ENCODE measurements at regions not wholly inside any gene's neighbourhood (a gene's known extent, or its start where the extent isn't known, plus 50 kb on each side); places are given as distances from the start of the nearest gene placed in this dataset.

- TF ChIP-seq, protein P1, sequence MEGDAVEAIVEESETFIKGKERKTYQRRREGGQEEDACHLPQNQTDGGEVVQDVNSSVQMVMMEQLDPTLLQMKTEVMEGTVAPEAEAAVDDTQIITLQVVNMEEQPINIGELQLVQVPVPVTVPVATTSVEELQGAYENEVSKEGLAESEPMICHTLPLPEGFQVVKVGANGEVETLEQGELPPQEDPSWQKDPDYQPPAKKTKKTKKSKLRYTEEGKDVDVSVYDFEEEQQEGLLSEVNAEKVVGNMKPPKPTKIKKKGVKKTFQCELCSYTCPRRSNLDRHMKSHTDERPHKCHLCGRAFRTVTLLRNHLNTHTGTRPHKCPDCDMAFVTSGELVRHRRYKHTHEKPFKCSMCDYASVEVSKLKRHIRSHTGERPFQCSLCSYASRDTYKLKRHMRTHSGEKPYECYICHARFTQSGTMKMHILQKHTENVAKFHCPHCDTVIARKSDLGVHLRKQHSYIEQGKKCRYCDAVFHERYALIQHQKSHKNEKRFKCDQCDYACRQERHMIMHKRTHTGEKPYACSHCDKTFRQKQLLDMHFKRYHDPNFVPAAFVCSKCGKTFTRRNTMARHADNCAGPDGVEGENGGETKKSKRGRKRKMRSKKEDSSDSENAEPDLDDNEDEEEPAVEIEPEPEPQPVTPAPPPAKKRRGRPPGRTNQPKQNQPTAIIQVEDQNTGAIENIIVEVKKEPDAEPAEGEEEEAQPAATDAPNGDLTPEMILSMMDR (IDR thresholded peaks at IDR 0.05; ENCODE audit: insufficient read depth, low read depth, low read length, missing control alignments) = no peak
Measured at GRCh38 chr10:94214481-94214893, 148.3 kb downstream of the NOC3L start.

DNA sequence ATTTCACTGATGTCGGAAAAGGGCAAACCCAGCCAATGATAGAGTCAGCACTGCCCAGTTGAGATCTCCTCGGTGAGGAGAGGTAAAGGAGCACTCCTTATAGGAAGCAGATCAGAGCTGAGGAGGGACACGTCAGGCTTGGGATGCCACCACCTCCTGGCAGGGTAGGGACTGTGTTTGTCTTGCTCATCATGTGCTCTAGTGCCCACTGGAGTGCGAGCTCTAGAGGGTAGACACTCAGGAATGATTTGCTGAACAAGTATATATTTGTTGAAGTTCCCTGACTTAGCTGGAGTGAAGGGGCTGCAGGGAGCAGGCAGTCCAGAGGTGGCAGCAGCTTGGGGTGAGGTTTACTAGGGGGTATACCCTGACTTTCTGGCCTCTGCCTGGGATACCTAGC, 146.5 kb downstream of the NOC3L start:
- DNase-seq (ENCODE audit: low read depth) = no peak
- TF ChIP-seq, protein P1 (IDR thresholded peaks at IDR 0.05; ENCODE audit: insufficient read depth, low read depth, low read length, missing control alignments) = no peak
- H3K4me3 ChIP-seq (ENCODE audit: low read depth, low read length) = no peak overlapping the region

More at GRCh38 chr10:94214481-94214893, 148.3 kb downstream of the NOC3L start:
- no peak for DNase-seq (ENCODE audit: low read depth)
- no peak overlapping the region for H3K4me3 ChIP-seq (ENCODE audit: low read depth, low read length)

GRCh38 chr10:94217411-94217810, 145.3 kb downstream of the NOC3L start:
- TF ChIP-seq, protein P1 (IDR thresholded peaks at IDR 0.05; ENCODE audit: insufficient read depth, low read depth, low read length, missing control alignments) = no peak

GRCh38 chr10:94218493-94219183, 144.1 kb downstream of the NOC3L start:
- no peak overlapping the region for H3K4me3 ChIP-seq (ENCODE audit: low read depth, low read length)
- TF ChIP-seq, protein P1 (IDR thresholded peaks at IDR 0.05; ENCODE audit: insufficient read depth, low read depth, low read length, missing control alignments) = no peak
- no peak for DNase-seq (ENCODE audit: low read depth)

More at GRCh38 chr10:94217411-94217810, 145.3 kb downstream of the NOC3L start:
- no peak for DNase-seq (ENCODE audit: low read depth)
- H3K4me3 ChIP-seq (ENCODE audit: low read depth, low read length) = no peak overlapping the region

DNA sequence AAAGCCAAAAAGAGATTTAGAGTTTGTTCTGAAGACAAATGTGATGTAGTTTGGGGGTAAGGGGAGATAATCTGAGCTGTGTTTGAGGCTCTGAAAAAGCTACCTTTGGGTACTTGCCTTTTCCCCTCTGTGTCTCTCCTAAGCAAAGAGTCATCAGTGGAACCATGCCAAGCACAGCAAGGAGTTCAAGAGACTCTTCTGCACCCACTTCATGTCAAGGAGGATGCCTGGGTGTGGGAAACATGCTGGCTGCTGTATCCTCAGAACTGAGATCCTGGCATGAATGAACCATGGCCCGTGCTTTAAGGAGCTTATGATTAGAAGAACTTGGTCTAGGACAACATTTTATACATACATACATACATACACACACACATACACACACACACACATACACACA, 142.9 kb downstream of the NOC3L start:
- H3K4me3 ChIP-seq (ENCODE audit: low read depth, low read length) = no peak overlapping the region
- TF ChIP-seq, protein P1 (IDR thresholded peaks at IDR 0.05; ENCODE audit: insufficient read depth, low read depth, low read length, missing control alignments) = no peak
- DNase-seq (ENCODE audit: low read depth) = no peak

GRCh38 chr10:94220717-94221116, 142.0 kb downstream of the NOC3L start:
- no peak overlapping the region for H3K4me3 ChIP-seq (ENCODE audit: low read depth, low read length)
- no peak for DNase-seq (ENCODE audit: low read depth)
- TF ChIP-seq, protein P1 (IDR thresholded peaks at IDR 0.05; ENCODE audit: insufficient read depth, low read depth, low read length, missing control alignments) = no peak
